PC-9 (cell line): ENCODE measurements at regions not wholly inside any gene's neighbourhood (a gene's known extent, or its start where the extent isn't known, plus 50 kb on each side); places are given as distances from the start of the nearest gene placed in this dataset.
"Not testable (repeated sequence)": the region's sequence is repeated elsewhere in the genome, so short reads cannot be mapped to it uniquely, and the experiment has no call there.

Source experiments
- BruUV-seq: library from RNA; stranded (reverse); fragments of 400-500 nt; replicated peaks from 2 replicates; lab custom pipeline; 2021; lab: Mats Ljungman, UMichigan
- CTCF ChIA-PET: fragments of 300-600 bp; sonication (Branson Sonifier 250); formaldehyde crosslinking; loops from one replicate; lab custom pipeline; 2022; ENCODE audit warnings: antibody characterized with exemption; lab: Charles Lee
- POLR2A ChIA-PET: fragments of 300-600 bp; sonication (Branson Sonifier 250); formaldehyde crosslinking; loops from one replicate; lab custom pipeline; 2022; ENCODE audit warnings: antibody characterized with exemption; ENCODE audit not compliant: unreplicated experiment; lab: Charles Lee
- DNase-seq, 2 experiments: peaks; one replicate each; pipeline versions ENCODE4 v3.0.0 to v3.0.0-alpha.2; 2015 to 2022; ENCODE audit warnings: mixed read lengths in 1 of 2
- H2AFZ ChIP-seq: fragments of 200-600 bp; sonication (generic); 2 replicates; pipeline ENCODE4 v1.8.1; 2017; ENCODE audit warnings: antibody characterized with exemption
- H3F3A ChIP-seq: fragments of 200-600 bp; sonication (generic); 2 replicates; pipeline ENCODE4 v1.8.1; 2017; ENCODE audit warnings: antibody characterized with exemption, mild to moderate bottlenecking, low read depth; ENCODE audit not compliant: insufficient read depth
- H3K27ac ChIP-seq: fragments of 200-600 bp; sonication (generic); 2 replicates; pipeline ENCODE4 v1.6.1; 2016; ENCODE audit warnings: mixed run types
- H3K27me3 ChIP-seq: fragments of 200-600 bp; sonication (generic); 2 replicates; pipeline ENCODE4 v1.6.1; 2016; ENCODE audit warnings: low read depth, mixed run types; ENCODE audit not compliant: insufficient read depth
- H3K36me3 ChIP-seq: fragments of 200-600 bp; sonication (generic); 2 replicates; pipeline ENCODE4 v1.6.1; 2016; ENCODE audit warnings: low read depth, mixed run types
- H3K4me1 ChIP-seq: fragments of 200-600 bp; sonication (generic); replicated peaks from 2 replicates; pipeline ENCODE4 v1.6.1; 2016; ENCODE audit warnings: mixed run types; ENCODE audit not compliant: insufficient read depth
- H3K4me2 ChIP-seq: fragments of 200-600 bp; sonication (generic); 2 replicates; pipeline ENCODE4 v1.6.1; 2017; ENCODE audit warnings: mixed run types
- H3K4me3 ChIP-seq: fragments of 200-600 bp; sonication (generic); 2 replicates; pipeline ENCODE4 v1.6.1; 2016; ENCODE audit warnings: mixed run types
- H3K79me2 ChIP-seq: fragments of 200-600 bp; sonication (generic); 2 replicates; pipeline ENCODE4 v1.6.1; 2017; ENCODE audit warnings: low read depth, mixed run types
- H3K9me2 ChIP-seq: fragments of 200-600 bp; sonication (generic); 2 replicates; pipeline ENCODE4 v1.8.1; 2017; ENCODE audit warnings: mild to moderate bottlenecking; ENCODE audit not compliant: insufficient read depth
- H3K9me3 ChIP-seq: fragments of 200-600 bp; sonication (generic); 2 replicates; pipeline ENCODE4 v1.8.1; 2016; ENCODE audit warnings: low read depth; ENCODE audit not compliant: insufficient read depth
- H4K20me1 ChIP-seq: fragments of 200-600 bp; sonication (generic); 2 replicates; pipeline ENCODE4 v1.8.1; 2017; ENCODE audit not compliant: insufficient read depth
- EZH2 ChIP-seq: fragments of 200-600 bp; sonication (generic); IDR thresholded peaks from 2 replicates; pipeline ENCODE4 v1.8.0; 2017; ENCODE audit warnings: antibody characterized with exemption, low read depth
- intact Hi-C: fragments of 100-400 bp; cut with micrococcal nuclease; formaldehyde crosslinking; loops from one replicate; pipeline ENCODE4 v1.10.0; 2022; ENCODE audit not compliant: unreplicated experiment
- TF ChIP-seq, protein P1 (sequence below): fragments of 200-600 bp; sonication (generic); conservative IDR thresholded peaks from 2 replicates; pipeline ENCODE4 v1.6.1; 2017; ENCODE audit warnings: mixed run types, antibody characterized with exemption, mild to moderate bottlenecking, moderate library complexity

DNA sequence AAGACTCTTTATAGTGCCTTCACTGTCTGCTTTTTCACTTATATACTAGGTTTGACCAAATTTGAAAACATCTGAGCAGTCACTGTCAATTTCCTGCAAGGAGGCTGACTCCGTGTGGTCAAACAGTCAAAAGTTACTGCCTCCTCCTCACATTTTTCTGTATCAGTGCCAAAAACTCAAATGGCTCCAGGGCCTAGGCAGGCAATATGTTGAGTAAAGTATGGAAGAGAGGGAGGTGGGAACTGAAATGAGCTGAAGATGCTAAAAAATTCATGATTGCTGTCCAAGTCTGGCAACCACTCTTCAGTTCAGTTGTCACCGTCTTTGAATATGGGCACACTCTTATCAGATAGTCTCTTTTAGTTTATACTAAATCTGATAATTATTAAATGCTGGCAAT is 551.6 kb downstream of the CCSER2 start:
- no peak for TF ChIP-seq EZH2
- TF ChIP-seq, protein P1, sequence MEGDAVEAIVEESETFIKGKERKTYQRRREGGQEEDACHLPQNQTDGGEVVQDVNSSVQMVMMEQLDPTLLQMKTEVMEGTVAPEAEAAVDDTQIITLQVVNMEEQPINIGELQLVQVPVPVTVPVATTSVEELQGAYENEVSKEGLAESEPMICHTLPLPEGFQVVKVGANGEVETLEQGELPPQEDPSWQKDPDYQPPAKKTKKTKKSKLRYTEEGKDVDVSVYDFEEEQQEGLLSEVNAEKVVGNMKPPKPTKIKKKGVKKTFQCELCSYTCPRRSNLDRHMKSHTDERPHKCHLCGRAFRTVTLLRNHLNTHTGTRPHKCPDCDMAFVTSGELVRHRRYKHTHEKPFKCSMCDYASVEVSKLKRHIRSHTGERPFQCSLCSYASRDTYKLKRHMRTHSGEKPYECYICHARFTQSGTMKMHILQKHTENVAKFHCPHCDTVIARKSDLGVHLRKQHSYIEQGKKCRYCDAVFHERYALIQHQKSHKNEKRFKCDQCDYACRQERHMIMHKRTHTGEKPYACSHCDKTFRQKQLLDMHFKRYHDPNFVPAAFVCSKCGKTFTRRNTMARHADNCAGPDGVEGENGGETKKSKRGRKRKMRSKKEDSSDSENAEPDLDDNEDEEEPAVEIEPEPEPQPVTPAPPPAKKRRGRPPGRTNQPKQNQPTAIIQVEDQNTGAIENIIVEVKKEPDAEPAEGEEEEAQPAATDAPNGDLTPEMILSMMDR = no peak
- ChIA-PET POLR2A (no interaction called here), CTCF (no interaction called here)
- DNase-seq = no peak
- no peaks in the 10 kb centered on the region for H3K27me3 ChIP-seq
- H3K79me2 ChIP-seq = no peaks in the 10 kb centered on the region
- no peaks in the 10 kb centered on the region for H4K20me1 ChIP-seq
- BruUV-seq = no TSS peak
- no peaks in the 10 kb centered on the region for H3K36me3 ChIP-seq
- no peaks in the 10 kb centered on the region for H3K4me1 ChIP-seq
- intact Hi-C loops = no loop called here
- H3K4me3 ChIP-seq = no peak overlapping the region
- no peaks in the 10 kb centered on the region for H3K9me2 ChIP-seq
- no peaks in the 10 kb centered on the region for H3K9me3 ChIP-seq
- H3F3A ChIP-seq = no peaks in the 10 kb centered on the region
- no peak overlapping the region for H3K27ac ChIP-seq
- H2AFZ ChIP-seq = no peak overlapping the region
- no peak overlapping the region for H3K4me2 ChIP-seq

DNA sequence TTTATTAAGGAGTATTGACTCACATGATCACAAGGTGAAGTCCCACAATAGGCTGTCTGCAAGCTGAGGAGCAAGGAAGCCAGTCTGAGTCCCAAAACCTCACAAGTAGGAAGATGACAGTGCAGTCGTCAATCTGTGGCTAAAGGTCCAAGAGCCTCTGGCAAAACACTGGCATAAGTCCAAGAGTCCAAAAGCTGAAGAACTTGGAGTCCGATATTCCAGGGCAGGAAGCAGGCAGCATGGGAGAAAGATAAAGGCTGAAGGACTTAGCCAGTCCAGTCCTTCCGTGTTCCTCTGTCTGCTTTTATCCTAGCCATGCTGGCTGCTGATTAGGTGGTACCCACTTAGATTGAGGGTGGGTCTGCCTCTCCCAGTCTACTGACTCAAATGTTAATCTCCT is 553.3 kb downstream of the CCSER2 start:
- H3F3A ChIP-seq, H3K4me2 ChIP-seq, POLR2A ChIA-PET, BruUV-seq, DNase-seq, H3K27me3 ChIP-seq, CTCF ChIA-PET, H3K9me2 ChIP-seq, intact Hi-C loops, H3K4me3 ChIP-seq, H3K9me3 ChIP-seq, H3K4me1 ChIP-seq, H4K20me1 ChIP-seq, H3K36me3 ChIP-seq, H3K79me2 ChIP-seq, H3K27ac ChIP-seq, H2AFZ ChIP-seq: not testable (repeated sequence)

DNA sequence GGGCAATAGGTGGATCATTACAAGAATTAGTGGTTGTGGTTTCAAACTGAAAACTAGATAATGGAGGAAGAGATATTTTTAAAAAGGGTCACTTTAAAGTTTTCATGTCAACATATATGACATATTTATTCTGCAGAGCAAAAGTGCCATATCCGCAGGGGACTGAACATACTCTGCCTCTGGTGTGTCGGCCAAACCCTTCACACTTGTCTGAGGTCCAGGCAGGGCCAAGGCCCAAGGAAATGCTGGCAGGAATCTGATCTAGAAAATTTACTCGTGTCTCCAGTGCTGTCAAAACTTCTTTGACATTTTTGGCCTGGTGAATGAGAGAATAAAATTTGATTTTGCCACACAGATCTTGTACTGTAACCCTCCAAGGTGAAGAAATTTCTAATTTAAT is 562.3 kb downstream of the CCSER2 start:
- no peaks in the 10 kb centered on the region for H3K4me1 ChIP-seq
- no peak overlapping the region for H3K4me2 ChIP-seq
- no peak overlapping the region for H3K27ac ChIP-seq
- no peak for TF ChIP-seq EZH2
- TF ChIP-seq, protein P1 = no peak
- no peaks in the 10 kb centered on the region for H3K79me2 ChIP-seq
- no peak overlapping the region for H3K4me3 ChIP-seq
- ChIA-PET CTCF (no interaction called here), POLR2A (no interaction called here)
- no peaks in the 10 kb centered on the region for H3K27me3 ChIP-seq
- H2AFZ ChIP-seq = no peak overlapping the region
- no peaks in the 10 kb centered on the region for H4K20me1 ChIP-seq
- H3K9me3 ChIP-seq = no peaks in the 10 kb centered on the region
- no peak for DNase-seq
- intact Hi-C loops = no loop called here
- no peaks in the 10 kb centered on the region for H3F3A ChIP-seq
- H3K9me2 ChIP-seq = no peaks in the 10 kb centered on the region
- BruUV-seq = no TSS peak
- no peaks in the 10 kb centered on the region for H3K36me3 ChIP-seq

DNA sequence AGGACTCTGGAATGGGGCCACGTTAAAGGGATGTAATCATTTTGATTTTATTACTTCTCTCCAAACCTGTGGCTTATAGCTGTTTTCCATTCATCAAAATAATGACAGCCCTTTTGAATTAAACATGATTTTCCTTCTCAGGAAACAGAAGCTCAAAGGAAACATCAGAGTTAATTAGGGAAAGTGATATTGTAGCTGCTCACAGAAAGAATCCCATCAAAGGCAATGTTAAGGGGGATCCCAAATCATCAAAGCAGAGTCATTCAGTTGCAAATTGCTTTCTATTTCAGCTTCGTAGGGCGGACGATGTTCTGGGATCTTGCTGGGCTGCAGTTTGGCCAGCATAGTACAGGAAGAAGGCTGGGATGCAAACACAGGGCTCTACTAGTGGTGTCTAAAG is 563.2 kb downstream of the CCSER2 start:
- Histone ChIP-seq H4K20me1 (no peaks in the 10 kb centered on the region), H3K4me1 (no peaks in the 10 kb centered on the region), H3K9me2 (no peaks in the 10 kb centered on the region), H3K4me3 (no peak overlapping the region), H3F3A (no peaks in the 10 kb centered on the region), H3K27ac (no peak overlapping the region), H3K27me3 (no peaks in the 10 kb centered on the region), H3K79me2 (no peaks in the 10 kb centered on the region), H3K9me3 (no peaks in the 10 kb centered on the region), H2AFZ (no peak overlapping the region), H3K4me2 (no peak overlapping the region), H3K36me3 (no peaks in the 10 kb centered on the region)
- BruUV-seq = no TSS peak
- ChIA-PET CTCF (no interaction called here), POLR2A (no interaction called here)
- DNase-seq = no peak
- intact Hi-C loops = no loop called here
- no peak for TF ChIP-seq EZH2
- TF ChIP-seq, protein P1 = no peak
